ENCODE measurements at regions not wholly inside any gene's neighbourhood (a gene's known extent, or its start where the extent isn't known, plus 50 kb on each side); places are given as distances from the start of the nearest gene placed in this dataset.
A peak's percentile ranks its signal among the peaks of the same experiment; 100 is the strongest.

DNA sequence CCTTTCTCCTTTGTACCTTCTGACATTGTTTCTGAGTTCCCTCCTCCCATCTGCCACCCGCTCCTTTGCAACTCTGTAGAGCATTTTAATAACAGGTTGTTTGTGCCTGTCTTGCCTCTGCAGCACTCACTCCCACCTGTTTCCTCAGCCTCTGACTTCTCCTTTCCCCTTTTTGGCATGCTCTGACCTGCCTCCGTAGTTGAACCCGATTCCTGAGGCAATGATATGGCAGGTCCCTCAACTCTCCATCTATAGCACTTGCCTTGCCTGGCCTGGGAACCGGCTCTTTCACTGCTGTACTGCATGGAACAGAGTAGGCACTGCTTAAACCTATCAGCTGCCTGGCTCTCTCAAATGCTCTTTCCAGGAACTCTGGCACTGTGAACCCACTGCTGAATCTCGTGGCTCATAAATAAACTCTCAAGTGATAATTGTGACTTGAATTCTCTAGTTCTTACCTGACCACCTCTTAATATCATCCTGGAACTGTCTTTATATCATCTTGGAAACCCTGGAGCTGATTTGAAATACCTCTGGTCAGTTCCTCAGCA, 50.3 kb downstream of the UTRN start:
- no peaks in the 10 kb centered on the region for H3K27me3 ChIP-seq (replicated peaks in 1 of 4; ENCODE audit: control extremely low read depth in 1 of 4, control insufficient read depth in 3 of 4, insufficient read depth in 4 of 4, low read length in 3 of 4)
- ATAC-seq (ENCODE audit: low read depth): peak; percentile 6
- peak; percentile 64 for DNase-seq
- no peaks in the 10 kb centered on the region for H3K27me3 Mint-ChIP-seq
- no peaks in the 10 kb centered on the region for H3K9me3 ChIP-seq (ENCODE audit: control extremely low read depth in 1 of 3, control insufficient read depth in 2 of 3, insufficient read depth in 1 of 3, low read length in 2 of 3)
- ChIA-PET CTCF (interaction anchor here (0.8 to 1.9 kb wide), 2 partner anchors 24 to 117 kb away, joined by 3 to 4 read pairs; no protein-coding TSS in a partner anchor), POLR2A (interaction anchor here (1.0 to 1.9 kb wide), 2 partner anchors 9 to 11 kb away, joined by 6 to 7 read pairs; no protein-coding TSS in a partner anchor)
- peak overlapping the region; percentile 3 for H2AFZ ChIP-seq (ENCODE audit: insufficient read depth, low read depth, low read length, poor library complexity, severe bottlenecking)
- H3K36me3 ChIP-seq (replicated peaks in 1 of 2; ENCODE audit: control extremely low read depth in 1 of 2, control insufficient read depth in 1 of 2, extremely low read depth in 1 of 2, insufficient read depth in 2 of 2, low read length in 1 of 2): no peaks in the 10 kb centered on the region
- peaks cover 68% of the 10 kb centered on the region in 2 donors for H3K4me1 ChIP-seq (ENCODE audit: control insufficient read depth in 2 of 2, insufficient read depth in 2 of 2, low read length in 2 of 2)
- peaks cover 23% of the 10 kb centered on the region for H3K79me2 ChIP-seq (ENCODE audit: control insufficient read depth, insufficient read depth, low read length)
- no peaks in the 10 kb centered on the region for H4K20me1 ChIP-seq (ENCODE audit: control insufficient read depth, insufficient read depth, low read length, poor library complexity, severe bottlenecking)
- peak overlapping the region; percentile 41 for H3K9ac ChIP-seq (ENCODE audit: low read length)
- peak overlapping the region; percentile 89 for H3K27ac Mint-ChIP-seq
- no peak for TF ChIP-seq EZH2 (IDR thresholded peaks at IDR 0.05; ENCODE audit: borderline replicate concordance, insufficient read depth, low read depth, low read length, poor library complexity, severe bottlenecking)
- TF ChIP-seq, protein P1, sequence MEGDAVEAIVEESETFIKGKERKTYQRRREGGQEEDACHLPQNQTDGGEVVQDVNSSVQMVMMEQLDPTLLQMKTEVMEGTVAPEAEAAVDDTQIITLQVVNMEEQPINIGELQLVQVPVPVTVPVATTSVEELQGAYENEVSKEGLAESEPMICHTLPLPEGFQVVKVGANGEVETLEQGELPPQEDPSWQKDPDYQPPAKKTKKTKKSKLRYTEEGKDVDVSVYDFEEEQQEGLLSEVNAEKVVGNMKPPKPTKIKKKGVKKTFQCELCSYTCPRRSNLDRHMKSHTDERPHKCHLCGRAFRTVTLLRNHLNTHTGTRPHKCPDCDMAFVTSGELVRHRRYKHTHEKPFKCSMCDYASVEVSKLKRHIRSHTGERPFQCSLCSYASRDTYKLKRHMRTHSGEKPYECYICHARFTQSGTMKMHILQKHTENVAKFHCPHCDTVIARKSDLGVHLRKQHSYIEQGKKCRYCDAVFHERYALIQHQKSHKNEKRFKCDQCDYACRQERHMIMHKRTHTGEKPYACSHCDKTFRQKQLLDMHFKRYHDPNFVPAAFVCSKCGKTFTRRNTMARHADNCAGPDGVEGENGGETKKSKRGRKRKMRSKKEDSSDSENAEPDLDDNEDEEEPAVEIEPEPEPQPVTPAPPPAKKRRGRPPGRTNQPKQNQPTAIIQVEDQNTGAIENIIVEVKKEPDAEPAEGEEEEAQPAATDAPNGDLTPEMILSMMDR (IDR thresholded peaks at IDR 0.05): no peak
- intact Hi-C loops (cut with micrococcal nuclease): loop anchor here (2.0 kb wide), 3 partner anchors 25 to 231 kb away; partner anchors contain the start of gene STX11
- peak overlapping the region; percentile 13 to 53 (median 34) for H3K4me3 ChIP-seq (ENCODE audit: control extremely low read depth in 1 of 5, extremely low read depth in 1 of 5, insufficient read depth in 1 of 5, low read depth in 2 of 5, low read length in 4 of 5)
- WGBS (ENCODE audit: insufficient coverage): 4% methylated on average over 4 of the region's 5 CpGs
- peak overlapping the region; percentile 77 for H3K4me3 Mint-ChIP-seq
- no peaks in the 10 kb centered on the region for H3K9me3 Mint-ChIP-seq (ENCODE audit: insufficient read depth)
- H3K4me2 ChIP-seq (replicated peaks; ENCODE audit: low read depth, low read length, poor library complexity, severe bottlenecking): peak overlapping the region; percentile 73
- H3K27ac ChIP-seq (ENCODE audit: low read length in 2 of 2): peak overlapping the region; percentile 82 to 94
- H3K4me1 Mint-ChIP-seq: peaks cover 76% of the 10 kb centered on the region

DNA sequence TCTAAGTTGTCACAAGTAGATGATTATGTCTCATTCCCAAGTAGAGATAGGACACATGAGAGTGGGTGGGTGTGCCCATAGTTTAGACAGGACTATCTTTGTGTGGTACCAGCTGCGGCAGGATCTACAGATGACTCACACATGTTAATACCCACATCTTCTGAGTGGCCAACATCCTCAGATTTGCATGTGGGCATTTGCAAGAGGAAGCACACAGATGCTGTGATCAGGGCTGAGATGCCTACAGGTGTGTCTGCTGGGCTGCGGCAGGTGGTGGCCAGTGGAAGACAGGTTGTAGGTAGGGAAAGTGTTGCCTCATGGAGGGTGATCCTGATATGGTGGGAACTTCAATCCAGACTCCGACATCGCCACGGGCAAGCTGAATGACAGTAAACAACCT, 50.8 kb downstream of the UTRN start:
- intact Hi-C loops (cut with micrococcal nuclease): loop anchor here (1.0 to 2.0 kb wide), 4 partner anchors 8 to 231 kb away; partner anchors contain the start of gene STX11
- Mint-ChIP-seq H3K27ac (peak overlapping the region; percentile 89), H3K27me3 (no peaks in the 10 kb centered on the region), H3K4me3 (peak overlapping the region; percentile 77), H3K9me3 (ENCODE audit: insufficient read depth) (no peaks in the 10 kb centered on the region), H3K4me1 (peaks cover 77% of the 10 kb centered on the region)
- WGBS (ENCODE audit: insufficient coverage): 78% methylated on average over 4 of the region's 5 CpGs
- Histone ChIP-seq H3K4me3 (ENCODE audit: control extremely low read depth in 1 of 5, extremely low read depth in 1 of 5, insufficient read depth in 1 of 5, low read depth in 2 of 5, low read length in 4 of 5) (peak overlapping the region; percentile 13 to 53 (median 34)), H3K36me3 (replicated peaks in 1 of 2; ENCODE audit: control extremely low read depth in 1 of 2, control insufficient read depth in 1 of 2, extremely low read depth in 1 of 2, insufficient read depth in 2 of 2, low read length in 1 of 2) (no peaks in the 10 kb centered on the region), H3K9me3 (ENCODE audit: control extremely low read depth in 1 of 3, control insufficient read depth in 2 of 3, insufficient read depth in 1 of 3, low read length in 2 of 3) (no peaks in the 10 kb centered on the region), H3K4me1 (ENCODE audit: control insufficient read depth in 2 of 2, insufficient read depth in 2 of 2, low read length in 2 of 2) (peaks cover 73% of the 10 kb centered on the region in 2 donors), H3K9ac (ENCODE audit: low read length) (peak overlapping the region; percentile 41), H3K27ac (ENCODE audit: low read length in 2 of 2) (peak overlapping the region; percentile 82 to 94), H2AFZ (ENCODE audit: insufficient read depth, low read depth, low read length, poor library complexity, severe bottlenecking) (no peak overlapping the region), H3K79me2 (ENCODE audit: control insufficient read depth, insufficient read depth, low read length) (peaks cover 26% of the 10 kb centered on the region), H3K27me3 (replicated peaks in 1 of 4; ENCODE audit: control extremely low read depth in 1 of 4, control insufficient read depth in 3 of 4, insufficient read depth in 4 of 4, low read length in 3 of 4) (no peaks in the 10 kb centered on the region), H3K4me2 (replicated peaks; ENCODE audit: low read depth, low read length, poor library complexity, severe bottlenecking) (peak overlapping the region; percentile 73), H4K20me1 (ENCODE audit: control insufficient read depth, insufficient read depth, low read length, poor library complexity, severe bottlenecking) (no peaks in the 10 kb centered on the region)
- TF ChIP-seq, protein P1 (IDR thresholded peaks at IDR 0.05): no peak
- TF ChIP-seq EZH2 (IDR thresholded peaks at IDR 0.05; ENCODE audit: borderline replicate concordance, insufficient read depth, low read depth, low read length, poor library complexity, severe bottlenecking): no peak
- POLR2A ChIA-PET: interaction anchor here (1.0 to 1.9 kb wide), 2 partner anchors 8 to 10 kb away, joined by 6 to 7 read pairs; no protein-coding TSS in a partner anchor
- CTCF ChIA-PET: interaction anchor here (0.8 kb wide), 1 partner anchor 117 kb away, joined by 3 read pairs; no protein-coding TSS in a partner anchor
- ATAC-seq (ENCODE audit: low read depth): peak; percentile 67
- DNase-seq: peak; percentile 84
